AG04450 (cell line): ENCODE measurements at regions not wholly inside any gene's neighbourhood (a gene's known extent, or its start where the extent isn't known, plus 50 kb on each side); places are given as distances from the start of the nearest gene placed in this dataset.
A peak's percentile ranks its signal among the peaks of the same experiment; 100 is the strongest.
"Not testable (repeated sequence)": the region's sequence is repeated elsewhere in the genome, so short reads cannot be mapped to it uniquely, and the experiment has no call there.

ENCODE experiments used
- CTCF ChIA-PET: fragments of 300-600, 350-600 bp; formaldehyde crosslinking; extraction: SDS; loops from one replicate; lab custom pipeline; 2022; ENCODE audit warnings: antibody characterized with exemption, inconsistent platforms; lab: Charles Lee
- POLR2A ChIA-PET: fragments of 350-600 bp; formaldehyde crosslinking; extraction: SDS; loops from one replicate; lab custom pipeline; 2021; ENCODE audit warnings: antibody characterized with exemption, inconsistent platforms; lab: Yijun Ruan, JAX
- DNase-seq: peaks from one replicate; pipeline ENCODE4 v3.0.0-alpha.2; 2011; ENCODE audit warnings: low read depth, low spot score
- H3K27ac ChIP-seq: one replicate; pipeline ENCODE4 v1.5.1; 2012; ENCODE audit warnings: low read depth, low read length, control low read depth
- H3K27me3 ChIP-seq: one replicate; pipeline ENCODE4 v1.6.0; 2012; ENCODE audit warnings: low read length; ENCODE audit not compliant: control insufficient read depth, insufficient read depth
- H3K4me3 ChIP-seq: 2 replicates; pipeline ENCODE4 v1.5.1; 2011; ENCODE audit warnings: mild to moderate bottlenecking, low read depth, low read length, control low read depth
- H3K9me3 ChIP-seq: 2 replicates; pipeline ENCODE4 v1.5.1; 2012; ENCODE audit warnings: low read length; ENCODE audit not compliant: control insufficient read depth, insufficient read depth
- CTCF ChIP-seq: IDR thresholded peaks from 2 replicates; pipeline ENCODE4 v1.5.1; 2011; ENCODE audit warnings: low read depth, low read length, control low read depth, inconsistent platforms

GRCh38 chr15:24856397-24857390 lies 98.1 kb upstream of the SNRPN start:
- H3K4me3 ChIP-seq: peak overlapping the region; percentile 46
- H3K27me3 ChIP-seq: no peaks in the 10 kb centered on the region
- POLR2A ChIA-PET: interaction anchor here (0.6 kb wide), 1 partner anchor 99 kb away, joined by 7 read pairs; no protein-coding TSS in a partner anchor
- H3K9me3 ChIP-seq: peaks cover 2% of the 10 kb centered on the region
- CTCF ChIA-PET: no interaction called here
- peak; percentile 39 for TF ChIP-seq CTCF
- DNase-seq: peak; percentile 67
- no peak overlapping the region for H3K27ac ChIP-seq

GRCh38 chr15:24857763-24858162 lies 97.0 kb upstream of the SNRPN start:
- peak overlapping the region; percentile 91 for H3K27ac ChIP-seq
- no peak for TF ChIP-seq CTCF
- no peaks in the 10 kb centered on the region for H3K27me3 ChIP-seq
- POLR2A ChIA-PET: interaction anchor here (1.1 to 1.2 kb wide), 2 partner anchors 10 to 85 kb away, joined by 3 to 4 read pairs; no protein-coding TSS in a partner anchor
- CTCF ChIA-PET: interaction anchor here (0.9 kb wide), 1 partner anchor 99 kb away, joined by 3 read pairs; no protein-coding TSS in a partner anchor
- peak overlapping the region; percentile 46 for H3K4me3 ChIP-seq
- no peak for DNase-seq
- H3K9me3 ChIP-seq: peaks cover 2% of the 10 kb centered on the region

DNA sequence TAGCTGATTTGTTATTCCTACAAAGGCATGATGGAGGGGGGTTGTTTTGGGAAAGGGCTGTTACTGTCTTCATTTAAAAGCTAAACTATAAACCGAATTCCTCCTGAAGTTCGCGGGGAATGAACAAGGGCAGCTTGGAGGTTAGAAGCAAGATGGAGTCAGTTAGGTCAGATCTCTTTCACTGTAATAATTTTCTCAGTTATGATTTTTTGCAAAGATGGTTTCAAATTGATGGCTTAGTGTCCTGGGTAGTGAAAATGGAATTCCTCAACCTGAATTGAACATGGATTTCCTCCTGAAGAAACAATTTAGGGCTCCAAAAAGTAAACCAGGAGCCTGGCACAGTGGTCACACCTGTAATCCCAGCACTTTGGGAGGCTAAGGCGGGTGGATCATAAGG lies 96.6 kb upstream of the SNRPN start:
- ChIA-PET CTCF (interaction anchor here (0.9 kb wide), 1 partner anchor 98 kb away, joined by 3 read pairs; no protein-coding TSS in a partner anchor), POLR2A (interaction anchor here (1.1 to 1.2 kb wide), 2 partner anchors 10 to 85 kb away, joined by 3 to 4 read pairs; no protein-coding TSS in a partner anchor)
- not testable (repeated sequence) for H3K9me3 ChIP-seq, DNase-seq, H3K27me3 ChIP-seq
- Histone ChIP-seq H3K27ac (peak overlapping the region; percentile 91), H3K4me3 (peak overlapping the region; percentile 46)

- peak overlapping the region; percentile 23 for H3K4me3 ChIP-seq
- no peaks in the 10 kb centered on the region for H3K27me3 ChIP-seq
- peak; percentile 38 for DNase-seq
- CTCF ChIA-PET: interaction anchor here (0.6 to 0.9 kb wide), 2 partner anchors 98 to 135 kb away, joined by 3 to 4 read pairs; no protein-coding TSS in a partner anchor
- H3K9me3 ChIP-seq: peaks cover 2% of the 10 kb centered on the region
- H3K27ac ChIP-seq: peak overlapping the region; percentile 91
- POLR2A ChIA-PET: interaction anchor here (1.1 to 1.2 kb wide), 2 partner anchors 11 to 86 kb away, joined by 3 to 4 read pairs; no protein-coding TSS in a partner anchor
- no peak for TF ChIP-seq CTCF
Measured at GRCh38 chr15:24858737-24859601, 95.8 kb upstream of the SNRPN start.
